GM19328 (cell line): ENCODE measurements at regions not wholly inside any gene's neighbourhood (a gene's known extent, or its start where the extent isn't known, plus 50 kb on each side); places are given as distances from the start of the nearest gene placed in this dataset.

ENCODE experiments used
- ATAC-seq: cut with Tn5 transposase; IDR thresholded peaks from one replicate; pipeline ENCODE4 v1.9.1; 2021; ENCODE audit warnings: mild to moderate bottlenecking, moderate library complexity; ENCODE audit not compliant: unreplicated experiment

DNA sequence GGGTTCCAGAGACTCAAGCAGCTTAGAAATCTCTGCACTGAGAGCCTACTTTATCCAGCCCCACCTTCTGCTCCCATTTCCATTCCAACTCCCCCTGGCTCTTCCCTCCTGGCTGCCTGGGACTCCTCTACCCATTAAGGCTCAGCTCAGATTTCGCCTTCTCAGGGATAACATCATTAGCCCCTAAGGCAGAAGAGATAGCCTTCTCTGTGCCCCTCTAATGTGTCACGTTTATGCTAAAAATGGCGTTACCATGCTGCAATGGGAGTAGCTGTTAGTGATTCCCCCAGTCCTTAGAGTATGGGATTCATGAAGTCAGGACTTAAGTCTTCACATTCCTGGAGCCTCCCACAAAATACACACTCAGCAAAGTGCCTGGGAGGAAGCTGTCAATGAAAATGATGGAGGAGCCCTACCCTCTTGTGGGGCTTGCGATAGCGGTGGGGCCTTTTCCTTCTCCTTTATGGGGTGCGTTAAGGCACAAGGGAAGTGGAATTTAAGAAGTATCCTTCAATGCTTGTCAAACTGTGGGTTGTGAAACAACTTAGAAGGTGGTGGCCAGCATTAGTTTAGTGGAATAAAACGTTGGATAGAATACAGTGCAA, 144.7 kb upstream of the COPS8 start:
- ATAC-seq = no peak

DNA sequence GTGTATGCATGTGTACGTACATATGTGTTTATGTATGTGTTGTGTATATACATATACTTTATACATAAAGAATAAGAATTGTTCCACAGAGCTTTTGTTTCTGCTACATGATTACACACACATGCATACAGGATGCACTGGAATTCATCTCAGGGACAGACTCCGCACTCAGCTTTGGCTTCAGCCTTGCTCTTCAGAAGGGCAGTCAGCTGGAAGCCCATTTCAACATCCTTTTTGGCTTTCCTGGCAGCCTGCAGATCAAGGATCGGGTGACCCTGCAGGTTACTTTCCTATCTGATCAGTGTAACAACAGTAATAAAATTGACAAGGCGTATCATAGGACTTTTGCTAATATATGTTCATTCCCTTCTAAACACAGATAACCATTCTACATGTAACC, 144.1 kb upstream of the COPS8 start:
- no peak for ATAC-seq

DNA sequence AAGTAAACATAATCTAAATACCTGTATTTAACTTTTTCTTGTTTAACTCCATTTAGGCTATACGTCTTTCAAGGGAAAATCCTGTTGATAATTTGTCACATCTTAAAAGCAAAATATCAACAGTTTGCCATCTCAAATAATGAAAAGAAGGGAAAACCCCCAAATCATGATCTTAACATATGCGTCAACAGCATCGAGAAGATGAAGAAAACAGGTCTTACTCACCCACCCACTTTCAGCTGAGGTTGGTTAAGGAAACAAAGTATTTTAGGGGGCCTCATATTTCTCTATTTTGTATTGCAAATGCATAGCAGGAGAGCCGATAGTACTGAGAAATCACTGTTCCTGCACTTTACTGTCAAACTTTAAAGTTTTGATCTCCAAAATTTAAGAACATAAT, 143.1 kb upstream of the COPS8 start:
- ATAC-seq = no peak

DNA sequence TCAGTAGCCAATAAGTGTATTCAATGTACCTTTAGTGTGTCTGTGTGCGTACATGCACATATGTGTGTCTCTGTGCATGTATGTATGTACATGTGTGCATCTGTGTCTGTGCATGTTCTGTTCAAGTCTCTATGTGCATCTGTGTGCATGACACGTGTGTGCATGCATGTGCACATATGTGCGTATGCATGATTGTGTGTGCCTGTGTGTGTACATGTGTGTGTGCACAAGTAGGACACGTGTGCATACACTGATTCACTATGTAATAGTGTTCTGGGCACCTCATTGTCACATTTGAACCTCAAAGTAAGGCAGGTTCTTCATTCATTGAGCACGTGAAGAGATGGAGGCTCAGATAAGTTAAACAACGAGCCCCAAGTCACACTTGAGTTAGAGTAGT, 142.6 kb upstream of the COPS8 start:
- ATAC-seq = no peak

DNA sequence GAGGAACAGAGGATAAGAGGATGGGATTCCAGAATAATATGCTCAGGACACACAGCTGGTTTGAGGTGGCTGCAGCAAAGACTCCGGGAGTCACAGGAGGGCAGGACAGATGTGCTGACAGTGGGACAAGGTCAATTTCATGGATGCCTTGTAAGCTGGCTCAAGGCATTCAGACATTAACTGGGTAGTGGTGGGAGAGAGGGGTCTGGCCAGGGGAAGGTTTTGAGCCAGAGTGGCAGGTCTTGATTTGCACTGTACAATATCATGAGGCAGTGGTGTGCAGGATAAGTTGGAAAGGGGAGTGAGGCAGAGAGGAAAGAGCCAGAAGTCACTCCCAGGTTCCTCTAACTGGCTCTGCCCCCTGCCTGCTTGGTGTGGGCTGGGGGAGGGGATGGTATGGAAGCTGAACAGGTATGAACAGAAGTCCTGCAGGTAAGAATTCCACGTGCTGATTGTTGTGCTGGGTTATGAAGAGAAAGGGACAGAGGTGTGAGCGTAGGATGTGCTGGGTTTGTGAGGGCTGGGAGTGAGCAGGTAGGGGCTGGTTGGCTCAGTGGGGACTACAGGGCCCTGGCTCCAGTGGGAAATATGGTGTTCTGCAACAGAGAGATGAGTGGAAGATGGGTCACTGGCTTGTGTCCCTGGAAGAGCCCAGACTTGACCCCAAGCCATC, 141.7 kb upstream of the COPS8 start:
- ATAC-seq = no peak

DNA sequence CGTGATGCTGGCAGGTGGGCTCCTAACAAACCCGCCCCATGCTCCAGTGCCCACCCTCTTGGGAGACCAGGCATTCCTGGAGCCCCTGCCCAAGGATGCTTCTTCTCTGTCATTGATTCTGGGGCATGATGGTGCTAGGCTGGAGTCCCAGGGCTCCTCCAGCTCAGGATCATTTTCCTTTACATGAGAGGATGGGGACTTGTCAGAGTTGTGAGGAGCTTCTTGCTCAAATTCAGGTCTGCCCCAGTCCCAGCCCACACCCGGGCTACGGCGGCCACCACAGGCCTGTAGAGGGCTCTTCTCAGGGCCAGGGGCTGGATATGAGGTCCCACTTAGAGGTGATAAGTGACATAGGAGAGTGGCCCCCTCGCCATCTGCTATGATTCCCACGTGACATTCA, 141.1 kb upstream of the COPS8 start:
- no peak for ATAC-seq

DNA sequence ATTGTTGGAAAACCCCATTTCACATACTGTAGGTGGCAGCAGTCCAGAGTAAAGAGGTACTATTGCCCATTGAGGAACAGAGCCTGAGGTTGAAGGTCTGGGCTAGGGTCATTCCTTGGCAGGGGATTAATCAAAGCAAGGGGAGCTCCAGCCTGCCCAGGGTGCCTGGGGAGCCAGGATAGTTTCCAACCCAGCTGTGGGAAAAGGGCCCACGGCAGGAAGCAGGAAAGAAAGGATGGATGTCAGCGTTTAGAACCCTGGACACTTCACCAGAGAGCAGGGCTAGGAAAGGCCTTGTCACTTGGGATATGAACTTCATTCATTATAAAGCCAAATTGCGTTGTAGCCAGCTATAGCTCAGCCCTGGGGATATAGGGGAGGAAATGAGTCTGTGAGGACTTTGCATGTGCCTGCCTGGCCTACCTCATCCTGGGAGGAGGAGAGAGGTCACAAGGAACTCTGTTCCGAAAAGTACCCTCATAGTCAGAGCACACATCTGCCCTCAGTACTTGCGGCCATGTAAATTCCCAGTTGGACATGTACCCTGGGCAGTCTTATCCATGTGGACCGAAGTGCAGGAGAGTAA, 140.2 kb upstream of the COPS8 start:
- no peak for ATAC-seq

DNA sequence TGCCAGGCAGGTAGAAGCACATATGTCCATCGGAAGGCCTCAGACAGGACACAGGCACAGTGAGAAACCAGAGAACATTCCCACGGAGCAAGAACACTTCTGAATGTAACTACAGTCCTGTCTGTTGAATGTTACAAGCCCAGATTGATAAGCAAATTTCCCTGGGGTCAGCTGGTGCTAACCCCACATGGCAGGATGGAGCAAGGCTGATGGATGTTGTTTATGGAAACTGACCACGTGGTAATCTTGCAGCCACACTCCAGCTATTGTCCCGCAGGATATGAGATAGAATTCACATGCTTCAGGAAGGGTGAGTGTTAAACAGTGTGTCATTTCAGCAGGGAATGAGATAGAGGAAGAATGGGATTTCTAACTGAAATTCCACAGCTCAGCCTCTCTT, 138.8 kb upstream of the COPS8 start:
- ATAC-seq = no peak

DNA sequence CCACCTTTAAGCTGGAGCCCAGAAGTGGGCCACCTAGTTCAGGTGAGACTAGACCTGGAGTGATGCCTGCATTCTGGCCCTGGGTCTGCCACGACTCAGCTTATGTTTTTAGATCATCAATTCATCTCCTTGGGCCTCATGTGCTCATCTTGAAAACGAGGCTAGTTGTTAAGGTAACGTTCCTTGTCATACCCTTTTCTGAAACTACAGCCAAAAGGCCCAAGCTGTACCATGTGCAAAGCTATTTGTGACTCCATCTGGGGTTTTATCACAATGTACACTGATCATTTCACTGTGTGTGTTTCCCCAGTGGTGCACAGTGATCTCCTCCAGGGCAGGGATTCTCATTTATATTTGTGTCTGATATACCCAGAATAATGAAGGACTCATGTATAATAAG, 138.4 kb upstream of the COPS8 start:
- no peak for ATAC-seq

DNA sequence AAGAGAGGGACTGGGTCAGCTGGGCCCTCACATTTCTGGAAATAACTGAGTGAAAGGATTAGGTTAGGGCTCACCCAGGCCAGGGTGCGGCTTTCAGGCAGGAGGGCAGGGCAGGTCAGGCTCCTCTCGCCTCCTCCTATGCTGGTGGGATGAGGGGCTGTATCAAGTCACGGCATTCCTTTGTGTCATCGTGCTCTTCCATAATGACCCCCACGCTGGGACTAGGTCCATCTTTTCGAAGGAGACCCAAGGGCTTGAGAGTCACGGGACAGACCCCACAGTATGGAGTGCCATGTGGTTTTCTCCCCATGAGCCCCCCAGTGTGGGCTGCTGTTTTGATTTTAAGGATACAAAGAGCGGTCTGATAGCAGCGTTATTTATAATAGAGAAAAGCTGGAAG, 137.8 kb upstream of the COPS8 start:
- ATAC-seq = no peak

DNA sequence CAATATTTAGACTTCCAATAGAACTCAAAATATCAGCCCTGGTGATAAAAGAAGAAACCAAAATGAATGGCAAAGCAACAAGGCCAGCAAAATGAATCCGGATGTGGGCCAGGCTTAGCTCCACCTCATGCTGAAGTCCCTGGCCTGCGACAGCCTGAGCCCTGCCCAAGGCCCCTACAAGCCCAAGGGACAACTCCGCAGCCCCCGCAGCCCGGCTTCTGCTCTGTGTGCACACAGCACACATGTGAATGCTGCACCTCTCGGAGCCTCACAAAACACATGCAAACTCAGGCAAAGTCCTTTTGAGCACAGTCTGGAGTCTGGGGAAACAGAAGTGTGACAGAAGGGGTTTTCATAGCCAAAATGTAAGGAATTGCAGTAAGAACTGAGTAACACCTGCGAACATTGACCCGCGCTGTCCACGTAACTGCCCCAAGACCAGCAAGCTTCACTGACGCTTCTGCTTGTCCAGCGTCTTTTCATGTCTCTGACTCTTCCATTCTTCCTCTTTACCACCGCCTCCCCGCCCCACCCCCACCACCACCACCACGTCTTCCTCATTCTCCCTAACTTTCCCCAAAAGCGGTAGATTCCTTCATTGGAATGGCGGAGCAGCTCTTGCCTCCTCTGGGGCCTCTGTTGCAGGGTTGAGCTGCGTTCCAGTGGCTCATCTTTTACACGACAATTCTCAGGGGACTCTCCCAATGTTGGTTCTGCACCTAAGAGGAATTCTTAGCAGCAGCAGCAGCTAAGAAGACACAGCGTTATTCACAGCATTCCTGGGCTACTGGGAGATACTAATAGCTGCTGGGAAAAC, 136.4 kb upstream of the COPS8 start:
- no peak for ATAC-seq

DNA sequence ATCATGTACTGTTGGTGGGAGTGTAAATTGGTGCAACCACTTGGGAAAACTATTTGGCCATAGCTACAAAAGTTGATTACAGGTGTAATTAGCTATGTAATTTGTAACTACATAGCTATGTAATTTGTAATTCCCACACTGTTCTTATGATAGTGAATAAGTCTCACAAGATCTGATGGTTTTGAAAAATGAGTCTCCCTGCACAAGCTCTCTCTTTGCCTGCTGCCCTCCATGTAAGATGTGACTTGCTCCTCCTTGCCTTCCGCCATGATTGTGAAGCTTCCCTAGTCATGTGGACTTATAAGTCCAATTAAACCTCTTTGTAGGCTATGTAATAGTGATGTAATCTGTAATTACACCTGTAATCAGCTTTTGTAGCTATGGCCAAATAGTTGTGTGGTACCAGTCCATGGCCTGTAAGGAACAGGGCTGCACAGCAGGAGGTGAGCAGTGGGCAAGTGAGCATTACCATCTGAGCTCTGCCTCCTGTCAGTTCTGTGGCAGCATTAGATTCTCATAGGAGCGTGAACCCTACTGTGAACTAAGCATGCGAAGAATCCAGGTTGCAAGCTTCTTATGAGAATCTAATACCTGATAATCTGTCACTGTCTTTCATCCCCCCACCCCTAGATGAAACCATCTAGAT, 133.7 kb upstream of the COPS8 start:
- ATAC-seq = no peak

DNA sequence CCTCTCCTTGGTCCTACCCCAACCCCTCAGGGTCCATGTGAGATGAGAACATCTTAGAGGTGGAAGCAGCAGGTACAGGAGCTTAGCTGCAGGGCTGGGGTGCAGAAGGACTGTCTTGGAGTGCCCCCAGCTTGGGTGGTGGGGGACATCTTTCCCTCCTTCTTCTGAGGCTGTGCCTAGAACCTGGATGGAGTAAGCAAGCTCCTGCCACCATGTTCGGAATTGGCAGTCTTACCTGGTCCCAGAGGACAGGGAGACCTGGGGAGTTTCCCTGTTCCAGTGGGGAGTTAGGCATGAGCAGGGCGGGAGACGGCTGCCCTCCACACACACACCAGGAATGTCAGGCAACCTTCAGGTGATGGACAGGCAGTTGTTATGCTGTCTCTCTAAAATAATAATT, 131.0 kb upstream of the COPS8 start:
- ATAC-seq = no peak

DNA sequence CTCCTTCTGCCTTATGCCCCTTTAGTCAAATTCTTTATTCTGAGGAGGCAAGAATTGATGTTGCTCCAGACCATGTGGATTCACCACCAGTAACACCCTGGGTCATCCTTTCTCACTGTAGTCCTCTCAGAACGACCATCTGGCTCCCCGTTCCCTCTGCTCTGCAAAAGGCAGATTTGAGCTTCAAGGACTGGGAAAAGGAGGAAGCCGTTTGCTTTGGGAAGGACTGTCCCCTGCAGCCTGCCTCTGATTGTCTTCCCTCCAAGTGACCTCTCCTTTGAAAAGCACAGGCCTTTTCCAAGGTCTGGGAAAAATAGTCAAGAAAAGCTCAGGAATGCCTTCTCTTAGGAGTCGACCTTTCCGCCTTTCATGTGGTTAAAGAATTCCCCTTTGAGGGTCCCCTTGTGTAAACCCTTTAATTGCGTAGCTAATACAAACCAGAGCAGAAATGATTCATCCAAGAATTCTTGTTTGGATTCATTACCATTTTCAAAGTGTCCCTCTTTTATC, 130.1 kb upstream of the COPS8 start:
- ATAC-seq = no peak

DNA sequence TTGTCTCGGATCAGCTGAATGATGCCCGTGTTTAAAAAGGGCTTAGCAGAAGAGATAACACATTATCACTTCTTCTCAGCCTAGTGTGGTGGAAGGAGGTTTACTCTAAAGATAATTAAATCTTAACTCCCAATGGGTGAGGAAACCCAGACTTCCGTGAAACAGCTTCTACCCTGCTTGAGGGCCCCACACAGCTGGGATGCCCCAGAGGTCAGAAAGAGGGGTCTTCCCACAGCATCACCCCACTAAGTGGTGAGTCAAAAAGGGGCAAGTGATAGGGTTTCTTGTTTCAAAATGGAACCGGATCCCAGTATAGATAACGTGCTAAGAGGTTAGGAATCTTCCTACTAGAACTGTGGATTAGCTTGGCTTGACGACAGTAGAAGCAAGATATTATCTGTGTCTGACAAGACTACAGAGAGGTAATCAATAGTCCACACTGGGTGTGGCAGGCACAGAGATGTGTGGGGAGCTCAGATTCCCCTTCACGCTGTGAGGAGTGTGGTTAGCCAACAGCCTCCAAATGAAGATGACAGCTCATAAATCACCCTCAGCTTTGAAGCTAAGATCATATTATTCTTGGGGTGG, 129.6 kb upstream of the COPS8 start:
- no peak for ATAC-seq

DNA sequence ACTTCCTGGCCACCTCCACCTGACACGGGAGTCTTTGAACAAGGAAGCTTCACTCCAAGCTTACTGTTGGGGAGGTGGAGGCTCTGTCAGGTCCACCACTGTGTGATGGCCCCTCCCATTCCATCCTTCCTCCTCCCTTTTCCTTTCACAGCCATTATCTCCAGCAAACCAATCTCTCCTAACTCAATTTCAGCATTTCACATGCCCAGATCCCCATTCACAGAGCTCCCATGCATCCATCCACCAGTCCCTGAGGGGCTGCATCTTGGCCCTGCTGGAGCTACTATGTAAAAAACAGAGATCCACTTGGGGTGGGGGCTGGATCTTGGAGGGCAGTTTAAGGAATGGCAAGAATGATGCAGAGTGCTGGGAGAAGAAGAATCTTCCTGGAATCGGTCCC, 129.0 kb upstream of the COPS8 start:
- ATAC-seq = no peak

DNA sequence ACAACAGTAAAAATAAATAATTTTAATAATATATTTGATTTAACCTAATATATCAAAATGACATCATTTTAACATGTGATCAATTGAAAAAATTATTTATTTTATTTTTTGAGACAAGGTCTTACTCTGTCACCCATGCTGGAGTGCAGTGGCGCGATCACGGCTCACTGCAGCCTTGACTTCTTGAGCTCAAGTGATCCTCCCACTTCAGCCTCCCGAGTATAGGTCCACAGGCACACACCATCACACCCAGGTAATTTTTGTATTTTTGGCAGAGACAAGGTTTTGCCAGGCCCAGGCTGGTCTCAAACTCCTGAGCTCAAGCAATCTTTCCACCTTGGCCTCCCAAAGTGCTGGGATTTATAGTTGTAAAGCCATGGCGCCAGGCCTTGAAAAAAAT, 126.7 kb upstream of the COPS8 start:
- ATAC-seq = no peak

DNA sequence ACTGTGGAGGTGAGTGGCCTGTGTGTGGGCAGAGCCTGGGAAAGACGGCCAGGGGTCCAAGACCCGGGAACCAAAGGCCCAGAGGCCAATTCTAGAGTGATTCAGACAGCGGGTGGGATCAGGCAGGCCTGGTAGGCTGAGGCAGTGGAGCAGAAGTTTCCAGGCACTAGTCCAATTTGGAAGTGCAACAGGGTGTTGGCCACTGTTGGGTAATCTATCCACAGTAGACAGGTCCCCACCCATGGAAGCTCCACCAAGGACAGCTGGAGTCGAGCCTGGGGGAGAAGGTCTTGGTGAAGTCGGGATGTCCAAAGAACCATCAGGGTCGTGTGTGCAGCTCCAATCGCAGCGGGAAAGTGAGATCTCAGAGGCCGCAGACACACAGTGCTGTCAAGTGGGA, 125.8 kb upstream of the COPS8 start:
- ATAC-seq = no peak

DNA sequence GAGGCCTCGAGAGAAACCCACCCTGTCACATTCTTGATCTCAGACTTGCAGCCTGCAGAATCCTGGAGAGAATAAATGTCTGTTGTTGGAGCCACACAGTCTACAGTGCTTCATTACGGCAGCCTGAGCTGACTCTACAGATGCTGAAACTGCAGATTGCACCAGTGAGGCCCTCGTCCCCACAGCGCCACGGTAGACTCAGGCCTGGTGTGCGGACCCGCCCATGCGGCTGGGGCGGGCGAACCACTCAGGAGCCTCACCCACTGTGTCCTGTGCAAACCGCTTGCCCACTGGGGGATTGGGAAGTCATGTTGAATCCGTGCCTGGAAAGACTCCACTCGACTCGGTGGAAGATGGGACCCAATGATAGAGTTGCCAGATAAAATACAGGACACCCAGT, 125.2 kb upstream of the COPS8 start:
- ATAC-seq = no peak

DNA sequence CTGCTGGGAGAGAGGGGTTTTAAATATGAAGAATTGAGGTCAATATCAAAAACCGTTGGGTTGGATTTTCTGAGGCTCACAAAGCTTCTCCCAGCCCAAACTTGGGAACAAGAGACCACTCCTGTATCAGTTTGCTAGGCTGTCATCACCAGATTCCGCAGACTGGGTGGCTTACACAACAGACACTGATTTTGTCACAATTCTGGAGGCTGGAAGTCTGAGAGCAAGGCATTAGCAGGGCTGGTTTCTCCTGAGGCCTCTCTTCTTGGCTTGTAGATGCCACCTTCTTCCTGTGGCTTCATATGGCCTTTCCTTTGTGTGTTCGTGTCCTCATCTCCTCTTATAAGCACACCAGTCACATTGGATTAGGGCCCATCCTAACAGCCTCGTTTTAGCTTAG, 122.9 kb upstream of the COPS8 start:
- no peak for ATAC-seq

DNA sequence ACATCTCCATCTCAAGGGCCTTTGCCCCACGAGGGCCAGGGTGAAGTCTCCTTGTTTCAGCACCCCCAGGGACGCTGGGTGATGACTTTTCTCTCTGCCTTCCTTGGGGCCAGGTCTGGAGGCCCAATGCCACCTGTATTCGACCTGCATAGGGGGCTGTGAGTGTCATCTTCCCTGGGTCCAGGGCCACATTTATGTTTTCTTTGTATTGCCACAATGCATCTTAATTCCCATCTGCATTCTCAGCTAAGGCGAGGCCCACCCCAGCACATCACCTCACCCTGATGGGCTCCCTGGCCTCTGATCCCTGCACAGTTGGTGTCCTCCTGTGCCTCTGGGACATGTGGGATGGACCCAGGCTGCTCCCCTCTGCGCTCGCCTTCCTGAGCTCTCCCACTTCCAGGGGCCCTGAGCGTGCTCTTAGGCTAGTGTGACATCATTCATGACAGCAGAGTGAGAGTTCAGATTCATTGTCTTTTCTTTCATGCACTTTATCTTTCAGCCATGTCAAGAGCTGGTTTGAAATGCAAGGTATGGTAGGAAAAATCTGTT, 122.0 kb upstream of the COPS8 start:
- ATAC-seq = no peak
